ENCODE measurements at regions not wholly inside any gene's neighbourhood (a gene's known extent, or its start where the extent isn't known, plus 50 kb on each side); places are given as distances from the start of the nearest gene placed in this dataset.

- no peaks in the 10 kb centered on the region for H3K4me1 Mint-ChIP-seq
- POLR2A ChIA-PET, result no interaction called here
- DNase-seq, result no peak
- H3K27ac Mint-ChIP-seq, result no peak overlapping the region
- no peaks in the 10 kb centered on the region for H3K36me3 Mint-ChIP-seq (ENCODE audit: low read depth)
- no peaks in the 10 kb centered on the region for H3K9me3 Mint-ChIP-seq
- CTCF ChIA-PET, result no interaction called here
- no peaks in the 10 kb centered on the region for H3K27me3 Mint-ChIP-seq
- H3K4me3 Mint-ChIP-seq, result no peak overlapping the region
Measured at GRCh38 chr2:40874380-40874779, 422.5 kb upstream of the SLC8A1 start.

- no peak for DNase-seq
- Mint-ChIP-seq H3K4me1 (no peaks in the 10 kb centered on the region), H3K27ac (no peak overlapping the region), H3K36me3 (ENCODE audit: low read depth) (no peaks in the 10 kb centered on the region), H3K9me3 (no peaks in the 10 kb centered on the region), H3K4me3 (no peak overlapping the region), H3K27me3 (no peaks in the 10 kb centered on the region)
- ChIA-PET POLR2A (no interaction called here), CTCF (no interaction called here)
Measured at GRCh38 chr2:40877734-40878288, 425.9 kb upstream of the SLC8A1 start.

- no peaks in the 10 kb centered on the region for H3K4me1 Mint-ChIP-seq
- POLR2A ChIA-PET, result no interaction called here
Measured at GRCh38 chr2:40879305-40879704, 427.4 kb upstream of the SLC8A1 start.

GRCh38 chr2:40886100-40886499 lies 434.2 kb upstream of the SLC8A1 start:
- POLR2A ChIA-PET, result no interaction called here
- peaks cover 6% of the 10 kb centered on the region for H3K9me3 Mint-ChIP-seq
- no peak for DNase-seq
- no peak overlapping the region for H3K27ac Mint-ChIP-seq
- no peaks in the 10 kb centered on the region for H3K36me3 Mint-ChIP-seq (ENCODE audit: low read depth)
- H3K4me1 Mint-ChIP-seq, result no peaks in the 10 kb centered on the region
- H3K4me3 Mint-ChIP-seq, result no peak overlapping the region
- CTCF ChIA-PET, result no interaction called here
- H3K27me3 Mint-ChIP-seq, result no peaks in the 10 kb centered on the region

More at GRCh38 chr2:40879305-40879704, 427.4 kb upstream of the SLC8A1 start:
- Mint-ChIP-seq H3K36me3 (ENCODE audit: low read depth) (no peaks in the 10 kb centered on the region), H3K27ac (no peak overlapping the region), H3K27me3 (no peaks in the 10 kb centered on the region), H3K4me3 (no peak overlapping the region), H3K9me3 (peaks cover 2% of the 10 kb centered on the region)
- DNase-seq, result no peak
- CTCF ChIA-PET, result no interaction called here

- Mint-ChIP-seq H3K4me1 (no peaks in the 10 kb centered on the region), H3K9me3 (peaks cover 6% of the 10 kb centered on the region), H3K27ac (no peak overlapping the region), H3K27me3 (no peaks in the 10 kb centered on the region), H3K4me3 (no peak overlapping the region), H3K36me3 (ENCODE audit: low read depth) (no peaks in the 10 kb centered on the region)
- ChIA-PET CTCF (interaction anchor here (0.7 kb wide), 1 partner anchor 236 kb away, joined by 3 read pairs; no protein-coding TSS in a partner anchor), POLR2A (no interaction called here)
- no peak for DNase-seq
Measured at GRCh38 chr2:40886655-40887054, 434.8 kb upstream of the SLC8A1 start.

DNA sequence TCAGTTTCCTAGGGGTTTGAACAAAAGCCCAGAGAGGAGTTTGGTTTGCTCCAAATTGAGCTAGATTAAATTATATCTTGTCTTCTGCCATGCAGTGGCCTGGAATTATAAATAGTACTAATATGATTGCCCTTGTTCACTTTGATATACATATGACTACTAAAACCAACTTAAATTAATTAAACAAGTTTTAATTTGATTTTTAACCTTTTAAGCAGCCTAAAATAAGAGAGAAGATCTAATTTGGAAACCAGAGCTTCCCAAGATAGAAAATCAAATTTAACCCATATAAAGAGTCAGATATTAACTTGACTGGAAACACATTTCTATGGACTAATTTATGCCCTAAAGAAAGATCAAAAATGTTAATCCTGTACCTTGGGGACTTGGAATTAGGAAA lies 444.5 kb upstream of the SLC8A1 start:
- Mint-ChIP-seq H3K36me3 (ENCODE audit: low read depth) (no peaks in the 10 kb centered on the region), H3K4me1 (no peaks in the 10 kb centered on the region), H3K4me3 (no peak overlapping the region), H3K27ac (no peak overlapping the region), H3K9me3 (no peaks in the 10 kb centered on the region), H3K27me3 (no peaks in the 10 kb centered on the region)
- ChIA-PET CTCF (no interaction called here), POLR2A (no interaction called here)
- no peak for DNase-seq

DNA sequence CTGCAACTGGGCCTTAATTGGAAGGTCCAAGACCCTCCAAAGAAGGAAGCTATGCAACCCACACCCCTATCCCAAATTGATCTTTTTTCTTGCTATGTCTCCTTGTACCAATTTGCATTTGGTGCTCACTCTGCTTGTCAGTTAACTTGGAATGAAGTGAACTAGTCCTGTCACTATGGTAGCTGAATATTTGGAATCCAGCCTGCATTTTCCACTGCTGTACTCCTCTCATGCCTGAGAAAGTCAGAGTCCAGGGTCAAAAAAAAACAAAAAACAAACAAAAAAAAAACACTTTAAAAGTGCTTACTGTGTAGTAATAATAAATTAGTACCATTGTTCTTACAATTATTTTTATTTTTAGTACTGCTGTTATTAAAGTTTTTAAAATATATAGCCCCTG lies 462.8 kb upstream of the SLC8A1 start:
- Mint-ChIP-seq H3K27me3 (no peaks in the 10 kb centered on the region), H3K4me3 (no peak overlapping the region), H3K27ac (no peak overlapping the region), H3K4me1 (no peaks in the 10 kb centered on the region), H3K36me3 (ENCODE audit: low read depth) (no peaks in the 10 kb centered on the region), H3K9me3 (no peaks in the 10 kb centered on the region)
- ChIA-PET POLR2A (no interaction called here), CTCF (no interaction called here)
- no peak for DNase-seq

DNA sequence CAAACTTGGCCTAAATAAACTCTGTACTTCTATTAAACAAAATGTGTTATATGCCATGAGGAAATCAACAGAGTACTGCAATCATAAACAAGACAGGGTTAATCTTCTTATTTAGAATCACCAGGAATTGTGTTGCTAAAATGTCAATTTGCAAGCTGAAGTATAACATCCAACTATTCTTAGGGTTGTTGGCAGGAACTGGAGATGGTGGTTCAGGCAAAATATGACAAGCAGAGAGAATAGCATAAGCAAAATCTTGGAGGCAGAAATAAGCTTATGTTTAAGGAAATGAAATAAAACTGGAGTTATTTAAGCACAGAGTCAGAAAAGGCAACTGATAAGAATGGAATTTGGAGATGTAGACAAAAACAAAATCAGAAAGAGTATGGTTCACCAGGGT lies 463.8 kb upstream of the SLC8A1 start:
- no peak overlapping the region for H3K27ac Mint-ChIP-seq
- ChIA-PET POLR2A (no interaction called here), CTCF (no interaction called here)
- no peak for DNase-seq
- H3K36me3 Mint-ChIP-seq (ENCODE audit: low read depth), result no peaks in the 10 kb centered on the region
- no peak overlapping the region for H3K4me3 Mint-ChIP-seq
- no peaks in the 10 kb centered on the region for H3K27me3 Mint-ChIP-seq
- no peaks in the 10 kb centered on the region for H3K4me1 Mint-ChIP-seq
- no peaks in the 10 kb centered on the region for H3K9me3 Mint-ChIP-seq

DNA sequence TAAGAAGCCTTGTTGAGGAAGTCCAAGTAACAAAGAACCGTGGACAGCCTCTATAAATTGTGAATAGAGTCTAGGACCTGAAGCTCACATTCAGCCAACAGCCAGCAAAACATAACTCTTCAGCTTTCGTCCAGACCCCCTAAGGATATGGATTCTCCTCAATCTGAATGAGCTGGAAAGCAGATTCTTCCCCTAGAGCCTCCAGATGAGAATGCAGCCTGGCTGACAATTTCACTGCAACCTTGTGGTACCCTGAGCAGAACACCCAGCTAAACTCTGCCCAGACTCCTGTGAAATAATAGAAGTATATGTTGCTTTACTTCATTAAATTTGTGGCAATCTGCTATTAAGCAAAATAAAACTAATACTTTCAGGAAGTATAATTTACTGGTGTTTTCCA lies 483.5 kb upstream of the SLC8A1 start:
- no peaks in the 10 kb centered on the region for H3K36me3 Mint-ChIP-seq (ENCODE audit: low read depth)
- ChIA-PET CTCF (no interaction called here), POLR2A (no interaction called here)
- peaks cover 2% of the 10 kb centered on the region for H3K9me3 Mint-ChIP-seq
- H3K27me3 Mint-ChIP-seq, result no peaks in the 10 kb centered on the region
- H3K4me3 Mint-ChIP-seq, result no peak overlapping the region
- no peak overlapping the region for H3K27ac Mint-ChIP-seq
- no peak for DNase-seq
- H3K4me1 Mint-ChIP-seq, result no peaks in the 10 kb centered on the region

DNA sequence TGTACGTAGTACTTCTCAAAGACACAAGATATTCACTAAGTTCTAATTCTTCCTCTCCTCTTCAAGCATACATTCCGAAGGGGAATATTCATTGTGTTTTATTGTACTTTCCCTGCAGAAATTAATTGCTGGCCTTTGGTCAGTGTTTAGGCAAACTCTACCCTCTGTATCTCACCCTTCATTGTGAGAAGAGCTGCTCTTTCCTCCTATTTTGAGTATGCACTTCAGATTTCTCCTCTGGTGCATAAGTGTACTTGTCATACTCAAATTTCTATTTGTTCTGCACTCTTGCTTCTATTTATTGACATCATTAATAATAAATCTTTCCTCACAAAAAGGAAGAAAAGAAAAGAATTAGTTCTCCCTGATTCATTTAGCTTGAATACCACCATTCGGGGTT lies 485.4 kb upstream of the SLC8A1 start:
- POLR2A ChIA-PET, result no interaction called here
- peaks cover 7% of the 10 kb centered on the region for H3K9me3 Mint-ChIP-seq
- DNase-seq, result no peak
- CTCF ChIA-PET, result no interaction called here
- H3K27ac Mint-ChIP-seq, result no peak overlapping the region
- H3K27me3 Mint-ChIP-seq, result no peaks in the 10 kb centered on the region
- no peaks in the 10 kb centered on the region for H3K36me3 Mint-ChIP-seq (ENCODE audit: low read depth)
- H3K4me3 Mint-ChIP-seq, result no peak overlapping the region
- H3K4me1 Mint-ChIP-seq, result no peaks in the 10 kb centered on the region

- no peak overlapping the region for H3K4me3 Mint-ChIP-seq
- H3K4me1 Mint-ChIP-seq, result no peaks in the 10 kb centered on the region
Measured at GRCh38 chr2:40953341-40953740, 501.5 kb upstream of the SLC8A1 start.

DNA sequence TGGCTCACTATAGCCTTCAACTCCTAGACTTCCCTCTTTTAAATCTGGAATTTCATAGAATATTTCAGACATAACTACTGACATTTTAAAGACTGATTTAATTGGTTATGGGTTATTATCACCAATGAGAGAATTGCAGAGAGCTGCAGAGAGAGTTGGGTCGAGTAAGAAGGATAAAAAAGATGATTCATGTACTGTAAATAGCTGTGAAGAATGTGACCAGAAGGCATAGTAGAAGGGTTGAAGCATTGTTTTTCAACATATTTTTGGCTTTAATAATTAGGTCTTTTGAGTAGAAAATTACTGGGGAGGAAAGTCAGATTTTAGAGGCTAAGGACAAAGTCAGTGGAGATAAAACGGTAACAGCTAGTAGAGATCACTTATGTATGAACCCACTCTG lies 503.2 kb upstream of the SLC8A1 start:
- Mint-ChIP-seq H3K27me3 (no peaks in the 10 kb centered on the region), H3K27ac (no peak overlapping the region), H3K4me3 (no peak overlapping the region), H3K36me3 (ENCODE audit: low read depth) (no peaks in the 10 kb centered on the region), H3K4me1 (no peaks in the 10 kb centered on the region), H3K9me3 (peaks cover 7% of the 10 kb centered on the region)
- ChIA-PET CTCF (no interaction called here), POLR2A (no interaction called here)
- DNase-seq, result no peak

More at GRCh38 chr2:40953341-40953740, 501.5 kb upstream of the SLC8A1 start:
- H3K27ac Mint-ChIP-seq, result no peak overlapping the region
- H3K9me3 Mint-ChIP-seq, result peaks cover 8% of the 10 kb centered on the region
- POLR2A ChIA-PET, result no interaction called here
- no peaks in the 10 kb centered on the region for H3K36me3 Mint-ChIP-seq (ENCODE audit: low read depth)
- no peaks in the 10 kb centered on the region for H3K27me3 Mint-ChIP-seq
- DNase-seq, result no peak
- CTCF ChIA-PET, result no interaction called here

GRCh38 chr2:40955635-40956034 lies 503.7 kb upstream of the SLC8A1 start:
- Mint-ChIP-seq H3K27ac (no peak overlapping the region), H3K4me1 (no peaks in the 10 kb centered on the region), H3K27me3 (no peaks in the 10 kb centered on the region), H3K4me3 (no peak overlapping the region), H3K36me3 (ENCODE audit: low read depth) (no peaks in the 10 kb centered on the region), H3K9me3 (peaks cover 7% of the 10 kb centered on the region)
- DNase-seq, result no peak
- CTCF ChIA-PET, result no interaction called here
- POLR2A ChIA-PET, result no interaction called here

- Mint-ChIP-seq H3K27me3 (no peaks in the 10 kb centered on the region), H3K36me3 (ENCODE audit: low read depth) (no peaks in the 10 kb centered on the region), H3K4me1 (no peaks in the 10 kb centered on the region), H3K27ac (no peak overlapping the region), H3K4me3 (no peak overlapping the region), H3K9me3 (peaks cover 10% of the 10 kb centered on the region)
- no peak for DNase-seq
- ChIA-PET POLR2A (no interaction called here), CTCF (no interaction called here)
Measured at GRCh38 chr2:40957508-40957907, 505.6 kb upstream of the SLC8A1 start.

GRCh38 chr2:40962026-40962425 lies 510.1 kb upstream of the SLC8A1 start:
- DNase-seq, result no peak
- Mint-ChIP-seq H3K4me3 (no peak overlapping the region), H3K36me3 (ENCODE audit: low read depth) (no peaks in the 10 kb centered on the region), H3K4me1 (no peaks in the 10 kb centered on the region), H3K9me3 (peaks cover 10% of the 10 kb centered on the region), H3K27ac (no peak overlapping the region), H3K27me3 (no peaks in the 10 kb centered on the region)
- POLR2A ChIA-PET, result no interaction called here
- CTCF ChIA-PET, result no interaction called here

All from activated CD4-positive, alpha-beta memory T cell treated with anti-CD3 and anti-CD28 coated beads, Interleukin-2, amount 10 ng/mL, durations not matched to agents 7 days and 5 days (primary cell).